Middle frontal gyrus (tissue), 1 donor: ENCODE measurements at regions not wholly inside any gene's neighbourhood (a gene's known extent, or its start where the extent isn't known, plus 50 kb on each side); places are given as distances from the start of the nearest gene placed in this dataset.

Experiments used
- DNase-seq: peaks from one replicate; pipeline ENCODE4 v3.0.0-alpha.2; 2015; ENCODE audit warnings: low spot score; ENCODE audit errors: extremely low spot score

DNA sequence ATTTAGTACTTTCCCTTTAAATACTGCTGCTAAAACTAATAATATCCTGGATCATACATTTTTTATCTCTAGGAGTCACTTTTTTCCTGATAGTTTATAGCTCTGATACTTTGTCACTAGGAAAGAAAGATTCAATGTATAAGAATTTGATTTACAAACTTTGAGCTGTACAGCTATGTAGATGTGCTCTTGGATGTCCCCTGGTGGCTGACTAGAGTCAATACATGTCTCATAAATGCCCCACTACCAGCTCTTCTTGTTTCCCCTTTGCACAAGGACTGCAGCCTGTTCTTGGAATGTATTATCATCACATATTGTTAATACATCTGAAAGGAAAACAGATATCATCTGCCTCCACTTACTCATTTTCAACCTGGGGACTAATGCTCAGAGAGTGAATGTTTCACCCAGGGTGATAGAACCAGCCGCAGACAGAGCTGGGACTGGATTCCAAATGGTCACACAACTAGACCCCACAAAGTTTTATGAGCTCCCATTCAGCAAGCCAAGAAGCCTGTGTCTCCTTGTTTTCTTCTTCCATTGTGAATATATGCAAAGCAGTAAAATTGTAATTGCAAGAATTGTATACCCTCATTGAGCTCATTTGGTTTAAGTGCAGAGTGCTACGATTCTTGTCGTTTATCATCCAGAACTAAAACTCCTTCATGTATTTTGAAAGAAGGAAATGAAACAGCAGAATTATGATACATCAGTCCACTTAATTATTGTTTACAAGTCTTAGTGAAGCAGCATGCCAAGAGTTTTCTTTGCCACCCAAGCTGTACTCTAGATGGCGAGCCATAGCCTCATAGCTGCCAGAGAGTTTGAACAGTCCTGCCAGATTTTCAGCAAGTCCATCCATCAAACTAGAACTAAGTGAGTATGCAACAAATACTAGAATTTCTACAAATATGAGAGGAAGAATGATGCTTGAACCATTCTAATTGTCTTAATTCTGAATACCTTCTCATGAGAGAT lies 261.6 kb upstream of the LMCD1 start:
- no peak for DNase-seq

DNA sequence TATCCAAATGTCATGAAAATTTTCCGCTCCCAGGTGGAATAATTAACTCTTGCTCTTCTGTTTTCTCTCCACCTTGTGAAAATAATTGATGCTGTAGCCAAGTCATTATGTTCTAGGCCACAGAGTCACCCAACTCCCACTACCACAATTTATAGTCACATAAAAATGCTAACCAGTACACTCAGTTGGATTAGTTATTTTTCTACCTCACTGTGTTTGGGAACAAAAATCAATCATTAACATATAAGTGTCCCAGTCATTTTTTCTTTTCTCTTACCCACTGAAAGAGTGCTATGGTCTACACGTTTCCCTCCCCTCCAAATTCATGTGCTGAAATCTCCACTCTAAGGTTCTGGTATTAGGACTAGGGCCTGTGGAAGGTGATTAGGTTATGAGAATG lies 255.6 kb upstream of the LMCD1 start:
- DNase-seq, result no peak

DNA sequence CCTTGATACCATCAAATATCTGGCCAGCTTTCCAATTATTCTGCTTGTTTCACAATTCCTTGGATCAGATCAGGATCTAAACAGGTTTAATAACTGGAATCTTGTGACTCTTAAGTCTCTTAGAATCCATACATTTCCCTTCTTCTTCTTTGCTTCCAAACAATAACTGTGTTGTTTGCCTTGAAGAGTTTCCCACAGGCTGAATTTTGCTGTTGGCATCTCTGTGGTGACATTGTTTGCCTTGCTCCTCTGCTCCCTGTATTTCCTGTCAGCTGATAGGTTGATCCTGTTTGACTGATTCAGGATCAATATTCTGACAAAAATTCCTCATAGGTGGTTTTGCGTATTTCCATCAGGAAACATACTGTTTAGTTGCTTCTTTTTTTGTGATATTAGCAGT lies 248.4 kb upstream of the LMCD1 start:
- DNase-seq, result no peak

- no peak for DNase-seq
Measured at GRCh38 chr3:8254489-8254888, 247.1 kb upstream of the LMCD1 start.

GRCh38 chr3:8255725-8256124 lies 245.9 kb upstream of the LMCD1 start:
- DNase-seq, result no peak

GRCh38 chr3:8256441-8257071 lies 245.1 kb upstream of the LMCD1 start:
- DNase-seq, result no peak

- no peak for DNase-seq
Measured at GRCh38 chr3:8261018-8261417, 240.6 kb upstream of the LMCD1 start.

DNA sequence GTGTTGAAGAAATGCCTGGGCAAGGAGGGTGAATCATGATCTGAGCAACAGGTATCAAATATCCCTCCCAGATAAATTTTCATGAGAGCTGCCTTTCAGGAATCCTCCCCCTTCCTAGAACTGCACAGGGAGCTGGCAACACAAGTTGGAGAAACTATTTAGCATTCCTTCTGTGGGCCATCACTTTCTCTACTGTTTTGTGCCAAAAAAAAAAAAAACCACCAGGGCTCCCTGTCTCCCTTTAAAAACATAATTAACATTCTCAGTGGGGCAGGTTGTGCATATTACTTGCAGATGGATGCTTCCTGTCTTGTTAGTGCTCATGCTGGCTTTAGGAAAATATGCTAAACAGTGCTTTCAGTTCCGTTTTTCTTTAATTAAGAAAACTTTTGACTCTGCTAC lies 234.9 kb upstream of the LMCD1 start:
- no peak for DNase-seq

DNA sequence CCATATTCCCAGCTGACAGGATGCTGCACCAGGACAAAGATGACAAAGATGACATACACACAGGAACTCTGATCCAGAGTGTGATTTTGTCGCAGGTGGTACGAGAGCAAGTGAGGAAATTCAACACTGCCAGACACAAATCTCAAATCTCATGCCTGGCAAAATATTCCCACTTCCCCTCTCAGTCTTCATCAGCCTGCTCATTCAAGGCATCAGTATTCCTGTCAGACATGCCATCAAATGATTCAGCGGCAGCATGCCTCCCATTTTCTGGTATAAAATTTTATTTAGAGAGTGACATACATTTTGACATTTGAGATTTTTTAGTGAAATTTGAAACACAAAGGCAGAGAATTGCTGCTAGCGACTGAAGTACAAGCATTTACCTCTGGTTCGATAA lies 228.1 kb upstream of the LMCD1 start:
- no peak for DNase-seq

DNA sequence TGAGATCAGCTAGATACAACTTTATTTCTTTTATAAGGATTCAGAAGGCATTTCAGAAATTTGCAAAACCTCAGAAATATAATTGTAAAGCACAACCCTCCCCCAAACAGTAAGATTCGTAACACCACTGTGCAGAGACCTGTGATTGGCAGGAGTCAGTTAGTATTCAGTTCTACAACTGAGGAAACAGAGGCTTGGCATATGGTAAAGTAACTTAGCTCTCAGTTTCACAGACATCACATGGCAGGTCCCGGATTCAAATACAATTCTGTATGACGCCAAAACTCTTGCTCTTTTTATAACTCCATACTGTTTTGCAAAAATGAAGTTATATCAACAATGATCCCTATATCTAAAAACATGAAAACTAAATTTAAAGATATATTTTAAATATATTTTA lies 225.6 kb upstream of the LMCD1 start:
- DNase-seq, result no peak

DNA sequence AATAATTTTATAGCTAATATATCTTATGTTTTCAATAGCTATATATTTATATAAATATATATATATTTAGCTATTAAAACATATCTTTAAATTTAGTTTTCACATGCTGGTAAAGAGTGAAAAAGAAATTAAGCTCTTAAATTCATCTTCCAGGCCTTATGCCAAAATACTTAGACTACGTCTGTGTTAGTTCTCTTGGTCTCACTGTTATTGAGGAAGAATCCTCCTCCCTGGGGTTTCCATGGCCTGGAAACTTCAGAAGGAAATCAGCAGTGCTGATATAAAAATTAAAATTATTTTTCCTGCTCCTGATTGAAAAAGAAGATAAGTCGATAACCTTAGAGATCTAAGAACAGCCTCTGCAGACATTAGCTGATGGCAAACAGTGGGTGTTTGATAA lies 225.1 kb upstream of the LMCD1 start:
- DNase-seq, result no peak

DNA sequence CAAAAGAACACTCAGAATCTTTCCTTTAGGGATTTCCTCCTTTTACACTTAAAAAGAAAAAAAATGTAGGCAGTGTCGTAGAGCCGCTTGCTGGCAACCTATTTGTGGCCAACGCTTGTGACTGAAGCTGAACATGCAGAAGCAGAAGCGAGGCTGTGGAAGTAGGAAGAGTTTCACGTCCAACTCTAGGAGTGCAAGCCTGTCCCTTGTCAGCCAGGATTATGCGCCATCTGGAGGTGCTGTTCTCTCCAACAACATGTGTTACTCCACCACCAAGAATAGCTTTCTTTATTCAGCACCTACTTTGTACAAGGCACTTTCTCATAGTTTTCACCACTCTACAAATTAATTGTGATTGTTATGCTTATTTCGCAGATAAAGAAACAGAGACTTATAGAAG lies 223.2 kb upstream of the LMCD1 start:
- DNase-seq, result peak; percentile 56

DNA sequence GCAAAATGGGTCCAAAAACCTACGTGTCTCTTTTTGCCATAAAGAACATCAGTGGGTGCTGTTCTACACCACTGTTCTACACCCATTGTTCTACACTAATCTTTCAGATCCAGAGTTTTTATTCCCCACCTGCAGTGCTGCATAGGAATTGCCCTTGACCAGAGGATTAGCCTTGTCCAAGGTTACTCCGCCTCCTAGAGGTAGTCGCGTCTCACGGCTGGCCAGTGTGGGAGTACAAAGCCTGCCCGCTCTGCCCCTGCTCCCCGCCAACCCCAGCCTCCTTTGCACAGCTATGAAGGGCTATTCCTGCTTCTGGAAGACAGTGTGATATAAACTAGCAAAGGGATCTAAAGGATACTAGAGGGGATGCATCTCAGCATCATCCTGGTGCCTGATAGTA lies 222.1 kb upstream of the LMCD1 start:
- DNase-seq, result no peak

- DNase-seq, result no peak
Measured at GRCh38 chr3:8279886-8280550, 221.6 kb upstream of the LMCD1 start.

DNA sequence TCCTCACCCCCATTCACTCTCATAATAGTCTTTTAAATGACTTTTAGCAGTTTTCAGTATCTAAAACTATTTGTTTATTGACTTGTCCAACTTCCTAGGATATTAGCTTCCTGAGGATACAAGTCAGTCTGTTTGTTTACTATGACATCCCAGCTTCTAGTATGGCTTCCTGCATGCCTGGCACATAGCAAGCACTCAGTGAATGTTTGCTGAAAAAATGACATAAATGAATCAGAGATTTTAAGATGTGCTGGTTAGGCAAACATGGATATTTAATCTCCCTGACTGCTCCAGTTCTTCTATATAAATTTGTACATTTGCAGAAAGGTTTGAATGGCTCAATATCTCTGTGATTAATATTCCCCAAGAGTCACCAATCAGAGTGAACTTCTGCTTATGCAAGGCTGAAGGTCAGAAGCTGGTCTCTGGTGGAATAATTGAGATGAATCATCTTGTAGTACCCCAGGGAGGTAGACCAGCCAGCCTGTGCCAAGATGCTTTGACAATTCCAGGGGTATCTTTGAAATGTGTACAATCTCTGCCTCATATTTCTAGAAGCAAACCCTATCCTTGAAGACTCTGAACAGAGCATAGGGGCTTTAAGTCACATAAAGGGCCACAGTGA lies 219.0 kb upstream of the LMCD1 start:
- no peak for DNase-seq

GRCh38 chr3:8283193-8283592 lies 218.4 kb upstream of the LMCD1 start:
- no peak for DNase-seq

DNA sequence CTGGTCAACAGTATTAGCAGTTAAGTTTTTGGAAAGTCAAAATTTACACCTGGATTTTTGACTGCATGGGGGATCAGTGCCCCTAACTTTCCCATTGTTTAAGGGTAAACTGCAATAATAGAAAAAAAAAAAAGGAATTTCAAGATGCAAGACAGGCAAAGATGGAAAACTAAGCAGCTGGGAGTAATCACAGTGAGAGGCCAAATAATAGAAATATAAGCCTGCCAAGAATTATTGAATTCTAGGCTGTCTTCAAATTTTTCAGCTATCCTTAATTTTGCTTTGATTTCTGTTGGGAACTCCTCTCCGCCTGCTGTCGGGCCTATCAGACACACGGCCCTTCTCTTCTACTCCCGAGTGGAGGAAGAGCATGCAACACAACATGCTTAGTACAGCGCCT lies 215.5 kb upstream of the LMCD1 start:
- no peak for DNase-seq

DNA sequence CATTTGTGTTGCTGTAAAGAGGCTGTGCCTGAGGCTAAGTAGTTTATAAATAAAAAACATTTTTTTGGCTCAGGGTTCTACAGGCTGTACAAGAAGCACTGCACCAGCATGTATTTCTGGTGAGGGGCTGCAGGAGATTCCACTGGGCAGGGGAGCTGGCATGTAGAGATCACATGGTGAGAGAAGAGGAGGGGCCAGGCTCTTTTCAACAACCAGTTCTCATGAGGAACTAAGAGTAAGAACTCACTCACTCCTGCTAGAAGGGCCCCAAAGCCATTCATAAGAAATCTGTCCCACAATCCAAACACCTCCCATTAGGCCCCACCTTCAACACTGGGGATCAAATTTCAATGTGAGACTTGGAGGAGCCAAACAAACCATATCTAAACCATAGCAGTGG lies 214.9 kb upstream of the LMCD1 start:
- DNase-seq, result no peak

DNA sequence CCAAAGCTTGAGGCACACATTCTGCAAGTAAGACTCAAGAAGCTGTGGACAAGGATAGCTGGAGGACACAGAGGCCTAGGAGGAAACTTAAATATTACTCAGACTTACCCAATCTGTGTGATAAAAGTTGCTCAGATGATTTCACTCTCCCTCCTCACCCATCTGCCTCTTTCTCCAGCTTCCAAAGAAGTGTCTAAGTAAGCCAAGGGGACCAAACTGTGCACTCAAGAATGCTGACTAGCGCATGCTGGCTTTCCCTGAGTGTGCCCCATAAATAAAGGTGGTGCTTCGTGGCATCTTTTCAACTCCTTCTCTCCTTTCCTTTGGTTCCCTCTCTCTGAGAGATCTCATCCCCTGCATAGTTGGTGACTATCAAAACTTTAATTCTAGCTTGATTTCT lies 211.0 kb upstream of the LMCD1 start:
- DNase-seq, result no peak

GRCh38 chr3:8296461-8296860 lies 205.2 kb upstream of the LMCD1 start:
- no peak for DNase-seq

DNA sequence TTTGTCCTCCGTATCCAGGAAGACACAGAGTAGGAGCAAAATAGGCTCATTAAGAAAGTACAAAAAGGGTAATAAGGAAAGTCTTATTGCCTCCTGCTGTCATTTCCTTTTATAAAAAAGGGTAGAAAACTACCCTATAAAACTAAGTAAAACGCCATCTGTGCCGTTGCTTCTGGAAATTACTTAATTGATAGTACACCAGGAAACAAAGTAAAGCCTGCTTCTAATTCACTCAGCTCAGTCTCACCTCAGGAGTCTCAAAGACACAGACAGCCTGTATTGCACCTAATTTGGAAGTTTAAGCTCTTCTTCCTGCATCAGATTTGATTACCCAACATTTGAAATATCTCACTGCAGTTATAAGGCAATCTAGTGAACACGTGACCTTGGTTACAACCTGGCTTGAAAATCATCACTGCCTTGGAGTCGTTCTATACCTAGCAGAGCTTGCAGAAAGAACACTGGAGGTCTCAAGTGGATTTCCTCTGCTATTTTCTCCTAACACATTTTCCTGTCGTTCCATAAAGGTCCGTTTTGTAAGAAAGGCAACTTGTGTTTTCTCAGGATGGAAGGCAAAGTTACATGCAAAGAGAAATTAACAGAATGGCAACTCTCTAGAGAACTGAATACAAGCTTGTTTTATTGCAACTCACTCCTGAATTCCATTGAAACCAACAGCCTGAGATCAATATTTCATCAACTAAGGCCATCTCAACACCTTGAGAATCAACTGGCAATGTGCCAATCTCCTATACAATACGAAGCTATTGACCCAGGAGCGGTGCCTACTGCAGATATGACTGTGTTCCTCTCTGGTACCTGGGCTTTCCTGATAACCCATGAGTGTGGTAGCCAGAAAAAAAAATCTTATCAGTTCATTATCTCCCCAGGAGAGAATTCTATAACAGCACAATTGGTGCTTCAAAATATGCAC lies 203.3 kb upstream of the LMCD1 start:
- no peak for DNase-seq
